ENCODE measurements at regions not wholly inside any gene's neighbourhood (a gene's known extent, or its start where the extent isn't known, plus 50 kb on each side); places are given as distances from the start of the nearest gene placed in this dataset.
"Not testable (repeated sequence)": the region's sequence is repeated elsewhere in the genome, so short reads cannot be mapped to it uniquely, and the experiment has no call there.

DNA sequence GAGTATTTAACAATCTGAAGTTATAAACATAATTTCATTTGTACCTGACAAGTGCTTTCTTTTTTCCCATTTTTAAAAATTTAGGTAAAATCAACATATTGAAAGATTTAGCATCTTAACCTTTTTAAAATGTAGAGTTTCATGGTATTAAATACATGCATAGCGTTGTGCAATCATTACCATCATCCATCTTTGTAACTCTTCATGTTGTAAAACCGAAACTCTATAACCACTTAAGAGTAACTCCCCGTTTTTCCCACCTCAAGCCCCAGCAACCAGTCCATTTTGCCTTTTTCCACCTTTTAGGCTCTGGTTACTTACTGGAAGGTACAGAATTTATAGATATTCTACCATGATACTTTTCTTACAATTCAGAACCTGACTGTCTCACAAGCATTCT is 892.5 kb downstream of the DNAJB9 start:
- DNase-seq (ENCODE audit: low read depth) = no peak

DNA sequence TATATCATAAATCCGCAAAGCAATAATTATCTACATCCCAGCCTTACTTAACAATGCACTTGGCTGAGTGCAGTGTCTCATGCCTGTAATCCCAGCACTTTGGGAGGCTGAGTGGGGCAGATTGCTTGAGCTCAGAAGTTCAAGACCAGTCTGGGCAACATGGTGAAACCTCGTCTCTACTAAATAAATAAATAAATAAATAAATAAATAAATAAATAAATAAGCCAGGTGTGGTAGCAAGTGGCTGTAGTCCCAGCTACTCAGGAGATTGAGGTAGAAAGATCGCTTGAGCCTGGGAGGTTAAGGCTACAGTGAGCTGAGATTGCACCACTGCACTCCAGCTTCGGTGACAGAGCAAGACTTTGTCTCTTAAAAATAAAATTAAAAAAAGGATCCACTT is 898.1 kb downstream of the DNAJB9 start:
- not testable (repeated sequence) for DNase-seq (ENCODE audit: low read depth)

DNA sequence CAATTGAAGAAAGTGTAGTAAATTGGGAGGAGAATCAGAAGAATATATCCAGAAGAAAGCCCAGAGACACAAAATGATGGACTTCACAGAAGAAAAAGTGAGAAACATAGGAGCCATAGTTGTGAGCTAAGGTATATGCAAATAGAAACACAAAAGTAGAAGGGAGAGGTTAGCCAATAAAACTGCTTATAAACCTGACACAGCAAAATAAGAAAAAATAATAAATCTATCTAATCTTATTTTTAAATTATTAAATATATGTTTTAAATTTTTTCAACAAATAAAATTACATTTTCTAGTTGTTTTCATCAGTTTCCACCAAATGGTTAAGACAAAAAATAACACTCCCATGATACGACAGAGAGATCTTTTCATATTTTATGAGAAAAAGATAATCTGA is 903.5 kb downstream of the DNAJB9 start:
- DNase-seq (ENCODE audit: low read depth) = no peak

DNA sequence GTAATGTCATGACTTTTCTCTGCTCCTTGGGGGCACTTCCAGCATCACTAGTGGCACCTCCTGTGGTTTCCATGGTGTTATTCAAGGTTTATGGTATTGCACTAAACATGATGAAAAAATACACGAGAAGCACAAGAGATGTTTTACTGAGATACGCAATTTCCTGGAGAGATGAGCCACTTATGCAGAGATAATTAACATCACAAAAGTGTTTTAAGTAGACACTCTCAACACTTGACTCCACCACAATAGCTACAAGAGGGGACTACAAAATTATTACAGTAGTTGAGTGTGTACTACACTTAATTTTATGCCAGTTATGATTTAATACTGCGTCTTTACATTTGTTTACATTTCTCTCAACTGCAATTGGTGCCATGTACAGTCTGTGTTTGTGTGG is 906.7 kb downstream of the DNAJB9 start:
- DNase-seq (ENCODE audit: low read depth) = no peak

DNA sequence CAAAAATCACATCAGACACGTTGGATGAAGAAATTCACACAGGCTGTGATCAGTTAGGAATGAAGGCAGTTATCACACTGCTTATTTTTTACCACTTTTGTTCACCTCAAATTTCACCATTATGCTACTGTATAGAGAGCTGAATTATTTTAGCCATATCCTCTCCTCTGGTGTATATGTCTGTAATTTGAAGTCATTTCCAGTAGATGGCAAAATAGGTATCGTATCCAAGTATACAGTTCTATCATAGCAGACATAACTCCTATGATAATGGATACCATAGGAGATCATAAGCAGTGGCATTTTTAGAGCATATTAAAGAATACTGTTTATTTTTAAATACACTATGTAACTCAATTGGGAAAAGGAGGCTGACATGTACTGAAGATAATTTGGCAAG is 909.7 kb downstream of the DNAJB9 start:
- no peak for DNase-seq (ENCODE audit: low read depth)

DNA sequence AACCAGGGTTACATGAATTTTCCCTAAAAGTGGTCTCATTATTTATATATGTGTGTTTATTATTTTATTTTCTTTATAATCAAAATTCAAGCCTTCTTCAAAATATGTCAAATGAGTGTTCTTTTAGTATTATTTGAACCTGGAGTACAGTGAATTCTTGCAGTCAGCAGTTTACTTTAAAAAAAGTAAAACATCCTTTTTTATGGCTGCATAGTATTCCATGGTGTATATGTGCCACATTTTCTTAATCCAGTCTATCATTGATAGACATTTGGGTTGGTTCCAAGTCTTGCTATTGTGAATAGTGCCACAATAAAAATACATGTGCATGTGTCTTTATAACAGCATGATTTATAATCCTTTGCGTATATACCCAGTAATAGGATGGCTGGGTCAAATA is 920.9 kb downstream of the DNAJB9 start:
- not testable (repeated sequence) for DNase-seq (ENCODE audit: low read depth)

DNA sequence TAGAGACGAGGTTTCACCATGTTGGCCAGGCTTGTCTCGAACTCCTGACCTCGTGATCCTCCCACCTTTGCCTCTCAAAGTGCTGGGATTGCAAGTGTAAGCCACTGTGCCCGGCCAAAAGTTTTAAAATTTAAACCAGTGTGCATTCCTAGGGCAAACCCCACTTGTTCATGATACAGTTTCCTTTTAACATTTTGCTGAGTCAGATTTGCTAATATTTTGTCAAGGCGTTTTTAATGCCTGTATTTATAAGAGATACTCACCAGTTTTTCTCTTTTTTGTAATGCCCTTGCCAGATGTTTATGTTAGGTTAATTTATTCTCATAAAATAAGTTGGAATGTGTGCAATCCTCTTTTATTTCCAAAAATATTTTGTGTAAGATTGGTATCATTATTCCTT is 927.4 kb downstream of the DNAJB9 start:
- no peak for DNase-seq (ENCODE audit: low read depth)

DNA sequence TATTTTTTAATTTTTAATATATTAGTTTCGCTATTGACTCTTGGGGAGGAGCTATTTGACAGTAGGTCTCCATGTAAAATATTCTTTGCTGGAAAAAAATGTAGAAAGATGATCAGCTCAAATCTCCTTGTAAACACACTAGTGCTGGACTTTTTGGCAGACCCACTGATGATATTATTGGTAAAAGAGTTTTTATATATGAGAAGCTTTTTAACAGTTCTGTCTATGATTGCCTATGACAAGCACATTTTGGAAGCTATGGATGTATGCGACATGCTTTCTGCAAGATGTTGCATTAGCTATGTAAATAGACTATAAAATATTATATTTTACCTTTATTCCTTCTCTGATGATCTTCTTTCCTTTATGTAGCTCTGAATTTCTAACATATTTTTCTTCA is 928.5 kb downstream of the DNAJB9 start:
- DNase-seq (ENCODE audit: low read depth) = no peak

DNA sequence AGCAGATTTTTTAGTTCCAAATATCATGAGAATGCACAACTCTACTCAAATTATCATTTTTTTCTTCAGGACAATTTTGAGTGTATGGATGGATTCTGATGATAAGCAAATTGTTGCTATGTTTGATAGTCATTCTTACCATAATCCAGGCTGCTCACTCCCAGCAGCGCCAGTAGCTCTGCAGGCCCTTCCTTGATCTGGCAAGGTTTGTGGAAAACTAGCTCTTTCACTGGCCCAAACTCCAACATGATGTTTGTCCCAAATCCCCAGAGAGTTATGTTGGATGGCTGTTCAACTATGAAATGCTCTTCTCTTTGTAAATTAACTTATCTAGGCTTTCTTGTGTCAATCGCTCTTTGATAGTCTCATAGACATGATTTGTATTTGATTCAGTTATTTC is 933.7 kb downstream of the DNAJB9 start:
- no peak for DNase-seq (ENCODE audit: low read depth)

DNA sequence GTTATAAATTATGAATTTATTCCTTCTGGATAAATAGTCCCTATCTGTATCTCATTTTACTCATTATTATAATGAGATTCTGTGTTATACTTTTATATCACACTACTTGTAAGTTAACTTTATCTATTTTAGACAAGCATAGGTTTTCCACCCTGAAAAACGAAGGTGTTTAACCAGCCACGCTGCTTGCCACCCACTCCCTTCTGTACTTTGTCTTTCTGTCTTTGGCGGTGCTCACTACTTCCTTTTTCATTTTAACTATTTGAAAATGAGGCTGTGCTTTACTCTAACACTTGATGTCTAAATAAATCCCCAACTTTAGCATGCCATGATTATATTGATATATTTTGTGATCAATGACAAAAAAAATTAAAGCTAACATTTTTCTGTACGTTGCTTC is 952.9 kb downstream of the DNAJB9 start:
- DNase-seq (ENCODE audit: low read depth) = no peak

DNA sequence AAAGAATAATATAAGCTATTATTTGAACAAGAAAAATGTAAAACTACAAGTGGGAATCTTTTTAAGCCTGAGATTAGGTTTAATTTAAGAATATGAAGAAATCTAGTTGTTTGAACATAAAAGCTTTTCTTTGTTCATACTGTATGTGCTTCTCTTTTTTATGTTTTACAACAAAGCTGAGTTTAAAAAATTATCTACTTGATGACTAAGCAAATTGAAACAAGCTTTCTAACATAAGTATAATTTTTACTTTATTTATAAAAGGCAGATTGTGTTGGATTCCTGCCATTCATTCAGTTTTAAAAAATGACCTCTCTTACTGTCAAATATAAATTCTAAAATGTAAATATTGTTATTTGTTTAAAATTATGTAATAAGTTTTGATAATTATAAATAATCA is 958.2 kb downstream of the DNAJB9 start:
- no peak for DNase-seq (ENCODE audit: low read depth)

DNA sequence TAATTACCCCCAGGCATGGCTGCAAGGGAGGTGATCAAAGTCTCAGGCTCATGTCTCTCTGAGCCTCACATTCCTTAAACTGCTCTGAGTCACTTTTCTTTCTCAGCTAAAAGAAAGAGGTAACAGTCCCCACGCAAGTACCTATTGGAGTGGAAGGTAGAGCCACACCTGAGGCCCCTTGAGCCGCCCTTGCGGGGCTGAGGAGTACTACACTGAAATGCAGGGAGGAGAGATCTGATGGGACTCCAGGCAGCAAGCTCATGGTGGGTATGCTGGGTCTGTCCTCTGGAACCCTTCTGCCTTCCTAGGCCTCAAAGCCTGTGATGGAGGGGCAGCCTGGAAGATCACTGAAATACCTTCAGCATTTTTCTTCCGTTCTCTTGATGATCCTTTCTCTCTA is 960.0 kb downstream of the DNAJB9 start:
- no peak for DNase-seq (ENCODE audit: low read depth)

DNA sequence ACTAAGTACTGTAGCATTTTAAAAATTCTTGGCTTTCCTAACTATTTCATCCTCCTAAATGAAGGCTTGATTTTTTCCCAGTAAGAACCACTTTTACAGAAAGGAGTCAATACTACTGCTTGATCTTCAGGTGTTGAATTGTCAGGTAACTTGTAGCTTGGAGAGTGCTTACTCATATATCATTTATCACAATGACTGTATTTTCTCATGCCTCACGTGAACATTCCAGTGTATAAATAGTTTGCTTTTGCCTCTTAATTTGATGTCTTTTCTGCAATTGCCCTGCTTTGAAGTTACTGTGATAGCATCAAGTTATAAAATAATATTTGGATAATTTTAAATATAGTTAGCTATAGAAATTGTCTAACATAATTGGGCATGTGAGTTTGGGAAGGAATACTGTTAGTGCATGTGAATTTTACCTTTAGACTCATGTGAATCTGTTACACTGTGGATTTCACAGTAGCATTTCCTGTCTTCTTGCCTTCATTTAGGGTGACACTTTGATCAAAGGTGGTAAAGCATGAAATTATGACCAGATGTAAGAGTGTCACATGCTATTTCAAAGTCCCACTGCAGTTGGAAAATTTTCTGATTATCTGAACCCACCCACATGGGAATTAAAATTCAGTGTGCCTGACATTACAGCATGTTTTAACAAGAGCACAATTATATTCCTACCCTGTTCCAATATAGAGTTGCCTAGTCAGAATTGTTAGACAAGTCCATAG is 962.8 kb downstream of the DNAJB9 start:
- no peak for DNase-seq (ENCODE audit: low read depth)

DNA sequence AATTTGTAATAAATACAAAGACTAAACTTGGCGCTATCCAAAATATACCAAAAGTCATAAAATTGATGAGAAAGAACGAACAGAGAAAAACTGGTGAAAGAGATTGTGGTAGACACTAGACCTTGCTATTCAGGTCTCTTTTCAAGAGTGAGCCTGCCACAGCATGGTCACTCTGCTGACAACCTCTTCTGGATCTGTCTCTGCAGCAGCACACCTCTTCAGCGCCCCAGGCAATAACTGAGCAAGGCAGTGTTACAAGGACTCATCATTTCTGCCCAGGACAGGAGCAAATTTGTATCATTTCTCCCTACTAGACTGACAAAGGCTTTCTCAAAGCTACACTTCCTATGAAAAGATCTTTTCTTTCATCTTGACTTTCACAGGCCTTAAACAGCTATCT is 976.0 kb downstream of the DNAJB9 start:
- no peak for DNase-seq (ENCODE audit: low read depth)

DNA sequence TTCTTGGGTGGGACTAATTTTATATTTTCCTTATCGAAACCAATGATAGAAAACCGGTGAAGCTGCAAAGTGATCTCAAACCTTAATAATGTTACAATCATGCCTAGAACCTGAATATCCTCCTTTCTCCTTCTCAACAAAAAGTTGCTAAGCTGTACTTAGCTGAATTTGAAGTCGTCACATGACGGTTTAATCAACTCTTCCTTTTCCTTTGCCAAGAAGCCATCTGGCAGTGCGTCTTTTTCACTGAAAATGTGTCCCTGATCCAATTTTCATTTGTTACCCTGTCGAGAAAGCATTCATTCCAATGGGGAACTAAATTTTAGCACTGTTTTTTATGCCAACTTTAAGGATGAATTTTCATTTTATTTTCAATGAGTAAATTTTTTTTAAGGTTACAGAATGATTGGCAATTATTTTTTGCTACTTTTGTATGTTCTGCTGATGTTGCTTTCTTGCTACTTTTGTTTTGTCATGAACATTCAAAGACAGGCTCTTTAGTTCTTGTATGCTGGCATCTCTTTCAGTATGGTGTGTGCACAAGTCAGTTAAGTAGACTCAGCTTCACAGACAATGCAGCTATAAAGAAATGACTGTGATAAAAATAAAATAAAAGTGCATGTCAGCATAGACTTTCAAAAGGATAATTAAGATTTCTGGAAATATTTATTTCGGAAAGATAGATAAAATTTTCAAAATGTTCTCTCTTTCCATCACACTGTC is 980.0 kb downstream of the DNAJB9 start:
- no peak for DNase-seq (ENCODE audit: low read depth)

DNA sequence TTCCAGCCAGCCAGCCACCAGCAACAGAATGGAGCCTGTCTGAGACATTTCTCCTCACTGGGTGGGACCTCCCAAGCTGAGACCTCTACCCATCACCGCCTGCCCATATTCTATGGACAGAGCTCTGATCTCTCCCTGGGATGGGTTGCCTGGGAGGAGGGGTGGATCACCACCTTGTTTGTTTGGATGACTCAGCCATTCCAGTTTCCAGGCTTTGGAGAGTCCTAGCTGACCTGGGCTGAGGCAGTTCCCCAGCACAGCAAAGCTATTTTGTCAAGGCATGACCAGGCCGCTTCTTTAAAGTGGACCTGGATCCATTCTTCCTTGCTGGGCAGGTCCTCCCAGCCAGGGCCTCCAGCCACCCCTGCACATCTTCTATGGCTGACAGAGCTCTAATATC is 982.3 kb downstream of the DNAJB9 start:
- peak; percentile 2 for DNase-seq (ENCODE audit: low read depth)

DNA sequence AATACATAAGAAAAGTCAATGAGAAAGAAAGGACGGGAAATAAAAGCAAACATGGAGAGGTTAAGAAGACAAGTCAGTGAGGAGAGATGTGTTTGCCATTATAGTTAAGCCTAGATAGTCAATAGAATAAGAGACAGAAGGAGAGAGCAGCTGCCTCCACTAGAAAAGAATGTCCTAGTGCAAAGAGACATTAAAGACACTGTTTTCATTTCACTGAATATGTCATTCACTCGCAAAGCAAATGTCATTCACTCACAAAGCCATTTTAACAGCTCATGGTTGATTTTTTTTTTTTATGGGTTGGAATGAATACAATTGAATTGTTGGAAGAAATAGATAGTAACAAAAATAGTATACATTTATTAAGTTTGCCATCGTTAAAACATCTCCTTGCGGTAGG is 1007.6 kb downstream of the DNAJB9 start:
- DNase-seq (ENCODE audit: low read depth) = no peak

DNA sequence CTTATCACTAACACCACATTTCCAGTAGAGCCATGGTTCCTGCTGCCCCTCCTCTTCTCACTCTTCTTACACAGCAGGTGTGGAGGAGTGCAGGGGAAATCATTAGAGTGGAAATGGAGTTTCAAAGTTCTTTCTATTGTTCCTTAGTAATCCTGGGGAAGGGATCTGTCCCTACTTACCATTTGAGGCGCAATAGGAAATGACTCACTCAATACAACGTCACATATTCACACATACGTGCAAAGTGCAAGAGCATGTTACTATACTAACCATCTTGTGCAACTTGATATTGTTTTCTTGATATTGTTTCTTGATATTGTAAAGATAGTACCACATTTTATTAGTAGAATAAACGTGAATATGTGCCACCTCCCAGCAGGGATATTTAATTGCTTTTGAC is 1010.2 kb downstream of the DNAJB9 start:
- DNase-seq (ENCODE audit: low read depth) = no peak

DNA sequence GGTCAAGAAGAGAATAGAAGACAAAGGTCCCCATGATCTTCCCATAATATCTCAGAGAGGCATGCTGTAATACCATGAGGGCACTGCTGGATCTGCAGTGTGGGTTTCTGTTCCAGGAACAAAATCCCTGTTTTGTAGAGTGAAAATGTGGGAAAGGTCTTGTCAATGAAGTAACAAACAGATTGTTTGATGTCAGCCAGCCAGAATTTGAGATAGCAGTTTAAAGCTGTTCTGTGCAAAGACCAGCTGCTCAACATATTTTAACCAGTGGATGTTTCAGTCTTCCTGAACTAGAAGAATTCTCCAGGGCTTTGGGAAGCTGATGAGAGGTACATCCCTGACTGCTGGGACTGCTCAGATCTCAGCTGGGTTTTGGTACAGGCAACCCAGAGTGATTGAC is 1012.5 kb downstream of the DNAJB9 start:
- no peak for DNase-seq (ENCODE audit: low read depth)

DNA sequence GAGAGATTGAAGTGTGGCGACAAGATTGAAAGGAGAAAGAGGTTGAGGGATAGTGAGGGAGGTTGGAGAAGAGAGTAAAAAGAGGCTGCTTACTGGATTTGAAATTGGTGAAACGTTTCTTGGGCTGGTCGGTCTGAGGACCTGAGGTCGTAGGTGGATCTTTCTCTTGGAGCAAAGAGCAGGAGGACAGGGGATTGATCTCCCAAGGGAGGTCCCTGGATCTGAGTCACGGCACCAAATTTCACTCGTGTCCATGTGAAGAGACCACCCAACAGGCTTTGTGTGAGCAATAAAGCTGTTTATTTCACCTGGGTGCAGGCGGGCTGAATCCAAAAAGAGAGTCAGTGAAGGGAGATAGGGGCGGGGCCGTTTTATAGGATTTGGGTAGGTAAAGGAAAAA is 1027.3 kb downstream of the DNAJB9 start:
- DNase-seq (ENCODE audit: low read depth) = not testable (repeated sequence)

DNA sequence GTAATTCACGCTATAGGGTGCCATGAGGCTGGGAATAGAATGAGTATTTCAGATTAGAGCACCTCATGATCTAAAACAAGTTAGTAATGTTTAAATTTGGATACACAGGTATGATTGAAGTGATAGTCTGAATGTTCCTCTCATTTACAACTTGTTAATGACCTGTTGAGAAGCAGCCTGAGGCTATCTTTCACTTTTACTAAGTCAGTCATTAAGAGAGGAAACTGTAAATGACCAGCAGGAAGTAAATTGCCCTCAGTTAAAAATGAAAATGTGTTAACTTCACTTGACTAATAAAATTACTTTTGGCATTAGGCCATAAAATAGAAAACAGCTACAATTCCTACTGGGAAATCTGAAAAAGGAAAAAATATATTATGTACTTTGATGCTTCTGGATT is 1042.0 kb downstream of the DNAJB9 start:
- DNase-seq (ENCODE audit: low read depth) = no peak

DNA sequence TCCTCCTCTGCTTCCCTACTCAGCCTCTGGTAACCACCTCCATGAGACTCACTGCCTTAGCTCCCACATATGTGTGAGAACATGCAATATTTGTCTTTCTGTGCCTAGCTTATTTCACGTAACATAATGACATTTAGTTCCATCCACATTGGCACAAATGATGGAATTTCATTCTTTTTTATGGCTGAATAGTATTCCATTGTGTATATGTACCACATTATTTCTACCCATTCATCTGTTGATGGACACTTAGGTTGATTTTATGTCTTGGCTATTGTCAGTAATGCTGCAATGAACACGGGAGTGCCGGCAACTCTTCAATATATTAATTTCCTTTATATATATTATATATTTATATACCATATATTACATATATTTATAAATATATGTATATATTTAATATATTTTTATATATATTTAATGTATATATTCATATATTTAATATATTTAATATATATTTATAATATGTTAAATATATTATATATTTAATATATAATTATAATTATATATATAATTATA is 1046.9 kb downstream of the DNAJB9 start:
- DNase-seq (ENCODE audit: low read depth) = no peak

DNA sequence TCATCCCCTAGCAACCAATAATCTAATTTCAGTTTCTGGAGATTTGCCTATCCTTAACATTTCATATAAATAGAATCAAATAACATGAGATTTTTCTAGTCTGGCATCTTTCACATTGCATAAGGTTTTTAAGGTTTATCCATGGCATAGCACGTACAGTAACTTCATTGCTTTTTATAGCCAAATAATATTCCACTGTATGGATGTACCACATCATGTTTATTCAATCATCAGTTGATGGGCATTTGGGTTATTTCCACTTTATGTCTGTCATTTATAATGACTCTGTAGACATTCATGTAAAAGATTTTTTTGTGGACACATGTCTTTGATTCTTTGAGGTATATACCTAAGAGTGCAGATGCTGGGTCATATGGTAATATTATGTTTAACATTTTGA is 1052.6 kb downstream of the DNAJB9 start:
- DNase-seq (ENCODE audit: low read depth) = no peak

All from M059J (cell line).